Medulla oblongata (tissue), 1 donor: ENCODE measurements at regions not wholly inside any gene's neighbourhood (a gene's known extent, or its start where the extent isn't known, plus 50 kb on each side); places are given as distances from the start of the nearest gene placed in this dataset.
"Not testable (repeated sequence)": the region's sequence is repeated elsewhere in the genome, so short reads cannot be mapped to it uniquely, and the experiment has no call there.

Experiments
- DNase-seq: peaks from one replicate; pipeline ENCODE4 v3.0.0-alpha.2; 2015; ENCODE audit errors: extremely low spot score

GRCh38 chr5:92320446-92320845 is 937.3 kb upstream of the ARRDC3 start:
- no peak for DNase-seq

GRCh38 chr5:92313385-92313784 is 930.3 kb upstream of the ARRDC3 start:
- no peak for DNase-seq

GRCh38 chr5:92309336-92309991 is 926.3 kb upstream of the ARRDC3 start:
- peak; percentile 45 for DNase-seq

- DNase-seq, result no peak
Measured at GRCh38 chr5:92308679-92309078, 925.6 kb upstream of the ARRDC3 start.

GRCh38 chr5:92302356-92302755 is 919.2 kb upstream of the ARRDC3 start:
- DNase-seq, result not testable (repeated sequence)

- DNase-seq, result no peak
Measured at GRCh38 chr5:92283521-92283920, 900.4 kb upstream of the ARRDC3 start.

GRCh38 chr5:92271750-92272149 is 888.6 kb upstream of the ARRDC3 start:
- DNase-seq, result not testable (repeated sequence)

- no peak for DNase-seq
Measured at GRCh38 chr5:92268343-92268742, 885.2 kb upstream of the ARRDC3 start.

- DNase-seq, result no peak
Measured at GRCh38 chr5:92267830-92268229, 884.7 kb upstream of the ARRDC3 start.

- DNase-seq, result no peak
Measured at GRCh38 chr5:92265804-92266203, 882.7 kb upstream of the ARRDC3 start.

- DNase-seq, result not testable (repeated sequence)
Measured at GRCh38 chr5:92255605-92256004, 872.5 kb upstream of the ARRDC3 start.

- DNase-seq, result no peak
Measured at GRCh38 chr5:92248518-92248917, 865.4 kb upstream of the ARRDC3 start.

- no peak for DNase-seq
Measured at GRCh38 chr5:92242170-92242569, 859.1 kb upstream of the ARRDC3 start.

GRCh38 chr5:92237896-92238295 is 854.8 kb upstream of the ARRDC3 start:
- DNase-seq, result no peak

GRCh38 chr5:92222449-92222848 is 839.3 kb upstream of the ARRDC3 start:
- no peak for DNase-seq

GRCh38 chr5:92216852-92217251 is 833.7 kb upstream of the ARRDC3 start:
- not testable (repeated sequence) for DNase-seq

GRCh38 chr5:92215116-92215515 is 832.0 kb upstream of the ARRDC3 start:
- no peak for DNase-seq

GRCh38 chr5:92208265-92208664 is 825.1 kb upstream of the ARRDC3 start:
- DNase-seq, result no peak

- DNase-seq, result no peak
Measured at GRCh38 chr5:92207151-92207550, 824.0 kb upstream of the ARRDC3 start.

- DNase-seq, result no peak
Measured at GRCh38 chr5:92206681-92207080, 823.6 kb upstream of the ARRDC3 start.

- not testable (repeated sequence) for DNase-seq
Measured at GRCh38 chr5:92199035-92199434, 815.9 kb upstream of the ARRDC3 start.

- DNase-seq, result no peak
Measured at GRCh38 chr5:92181656-92182055, 798.5 kb upstream of the ARRDC3 start.

- no peak for DNase-seq
Measured at GRCh38 chr5:92180391-92180790, 797.3 kb upstream of the ARRDC3 start.

- DNase-seq, result no peak
Measured at GRCh38 chr5:92179651-92180050, 796.5 kb upstream of the ARRDC3 start.
